Right lobe of liver (tissue), 6 donors: ENCODE measurements at regions not wholly inside any gene's neighbourhood (a gene's known extent, or its start where the extent isn't known, plus 50 kb on each side); places are given as distances from the start of the nearest gene placed in this dataset.
A peak's percentile ranks its signal among the peaks of the same experiment; 100 is the strongest.

Experiments used
- ATAC-seq, 4 donors: fragments of 200-7000 bp; cut with Tn5 transposase; one replicate each; pipeline ENCODE4 v1.9.1; 2020; ENCODE audit warnings: mild to moderate bottlenecking in 4 of 4, moderate library complexity in 4 of 4
- DNase-seq, 3 donors: peaks; one replicate each; pipeline ENCODE4 v3.0.0-alpha.2; 2020
- H3K27ac ChIP-seq, 3 donors: fragments of 200-600 bp; one replicate each; pipeline ENCODE4 v1.8.0; 2022
- H3K27me3 ChIP-seq, 2 donors: fragments of 200-600 bp; one replicate each; pipeline ENCODE4 v1.8.0; 2022
- H3K36me3 ChIP-seq, 4 donors: fragments of 200-600 bp; sonication (generic) in 1 of 4; one replicate each; pipeline versions ENCODE4 v1.5.1 to v1.8.0; 2017 to 2022; ENCODE audit warnings: control low read depth in 1 of 4
- H3K4me1 ChIP-seq, 4 donors: fragments of 200-600 bp; sonication (generic) in 1 of 4; one replicate each; pipeline versions ENCODE4 v1.5.1 to v1.8.0; 2017 to 2022; ENCODE audit warnings: control low read depth in 1 of 4
- H3K4me3 ChIP-seq, 3 donors: fragments of 200-600 bp; one replicate each; pipeline ENCODE4 v1.8.0; 2022
- H3K9me3 ChIP-seq, 4 donors: fragments of 200-600 bp; sonication (generic) in 1 of 4; one replicate each; pipeline versions ENCODE4 v1.5.1 to v1.8.0; 2017 to 2022; ENCODE audit warnings: control low read depth in 1 of 4
- CTCF ChIP-seq, 4 donors: fragments of 200-600 bp in 3 of 4; fragments of 450-650 bp in 1 of 4; IDR thresholded peaks; one replicate each; pipeline versions ENCODE4 v1.5.1 to v1.8.0; 2016 to 2022; ENCODE audit warnings: antibody characterized with exemption in 4 of 4, mild to moderate bottlenecking in 2 of 4
- POLR2A ChIP-seq: fragments of 450-650 bp; IDR thresholded peaks from one replicate; pipeline ENCODE4 v1.6.1; 2017; ENCODE audit warnings: antibody characterized with exemption, mild to moderate bottlenecking
- WGBS: methylation state at CpG from one replicate; pipeline ENCODE4 v1.1.6; 2018; ENCODE audit warnings: low coverage, low lambda C conversion rate; ENCODE audit not compliant: insufficient coverage; ENCODE audit errors: missing lambda C conversion rate; 5-methylcytosine and 5-hydroxymethylcytosine counted together
- intact Hi-C, 2 donors: fragments of 100-400 bp; cut with DNase I; formaldehyde crosslinking; loops; one replicate each; pipeline versions ENCODE4 v1.11.2 to v1.14.1; 2022
- donor health status: DM: no; HTN: yes; CAD: no.
- donor health status: DM: no; HTN: no; CAD: no.
- donor health status: DM: no; HTN: no; CAD: no.
- donor health status: DM: no; HTN: yes; CAD: no.
- donor health status: DM: no; HTN: yes; CAD: no.

GRCh38 chr2:7986431-7986830 is 695.4 kb upstream of the ID2 start:
- no peak overlapping the region for H3K4me3 ChIP-seq
- H3K9me3 ChIP-seq: no peaks in the 10 kb centered on the region
- ATAC-seq: no peak
- H3K4me1 ChIP-seq: no peaks in the 10 kb centered on the region
- H3K27ac ChIP-seq: no peak overlapping the region
- TF ChIP-seq CTCF (IDR thresholded peaks at IDR 0.05) (no peak), POLR2A (no peak)
- WGBS: 92% methylated on average over 2 of the region's 3 CpGs
- no peaks in the 10 kb centered on the region for H3K36me3 ChIP-seq
- H3K27me3 ChIP-seq: no peaks in the 10 kb centered on the region
- intact Hi-C loops: no loop called here
- no peak for DNase-seq

GRCh38 chr2:7987992-7988391 is 693.9 kb upstream of the ID2 start:
- ATAC-seq (peak; percentile 95 to 99 (median 96)), DNase-seq (peak in 1 of 3 donors; percentile 61)

GRCh38 chr2:7988440-7988839 is 693.4 kb upstream of the ID2 start:
- Histone ChIP-seq H3K4me3 (no peak overlapping the region), H3K4me1 (no peaks in the 10 kb centered on the region), H3K36me3 (no peaks in the 10 kb centered on the region), H3K27me3 (no peaks in the 10 kb centered on the region), H3K9me3 (no peaks in the 10 kb centered on the region), H3K27ac (no peak overlapping the region)
- ATAC-seq (peak in 1 of 4 donors; percentile 61), DNase-seq (no peak)
- intact Hi-C loops: no loop called here
- WGBS: 35% methylated on average over 1 of the region's 1 CpG
- TF ChIP-seq POLR2A (no peak), CTCF (IDR thresholded peaks at IDR 0.05) (no peak)

More at GRCh38 chr2:7987992-7988391, 693.9 kb upstream of the ID2 start:
- intact Hi-C loops: no loop called here
- no peaks in the 10 kb centered on the region for H3K4me1 ChIP-seq
- H3K9me3 ChIP-seq: no peaks in the 10 kb centered on the region
- no peak for TF ChIP-seq POLR2A
- peak in 2 of 4 donors; percentile 9 to 12 for TF ChIP-seq CTCF (IDR thresholded peaks at IDR 0.05)
- H3K36me3 ChIP-seq: no peaks in the 10 kb centered on the region
- no peak overlapping the region for H3K4me3 ChIP-seq
- no peaks in the 10 kb centered on the region for H3K27me3 ChIP-seq
- H3K27ac ChIP-seq: no peak overlapping the region

GRCh38 chr2:7989823-7990222 is 692.0 kb upstream of the ID2 start:
- Histone ChIP-seq H3K9me3 (no peaks in the 10 kb centered on the region), H3K4me3 (no peak overlapping the region), H3K27ac (no peak overlapping the region), H3K4me1 (no peaks in the 10 kb centered on the region), H3K27me3 (no peaks in the 10 kb centered on the region), H3K36me3 (no peaks in the 10 kb centered on the region)
- DNase-seq: no peak
- TF ChIP-seq CTCF (IDR thresholded peaks at IDR 0.05) (no peak), POLR2A (no peak)
- intact Hi-C loops: no loop called here
- no CpG with 5 or more reads among the region's 5 CpGs for WGBS
- no peak for ATAC-seq
